GM19351 (cell line): ENCODE measurements at regions not wholly inside any gene's neighbourhood (a gene's known extent, or its start where the extent isn't known, plus 50 kb on each side); places are given as distances from the start of the nearest gene placed in this dataset.
"Not testable (repeated sequence)": the region's sequence is repeated elsewhere in the genome, so short reads cannot be mapped to it uniquely, and the experiment has no call there.

Source experiments
- ATAC-seq: cut with Tn5 transposase; IDR thresholded peaks from one replicate; pipeline ENCODE4 v1.9.1; 2021; ENCODE audit warnings: mild to moderate bottlenecking, moderate library complexity; ENCODE audit not compliant: unreplicated experiment

DNA sequence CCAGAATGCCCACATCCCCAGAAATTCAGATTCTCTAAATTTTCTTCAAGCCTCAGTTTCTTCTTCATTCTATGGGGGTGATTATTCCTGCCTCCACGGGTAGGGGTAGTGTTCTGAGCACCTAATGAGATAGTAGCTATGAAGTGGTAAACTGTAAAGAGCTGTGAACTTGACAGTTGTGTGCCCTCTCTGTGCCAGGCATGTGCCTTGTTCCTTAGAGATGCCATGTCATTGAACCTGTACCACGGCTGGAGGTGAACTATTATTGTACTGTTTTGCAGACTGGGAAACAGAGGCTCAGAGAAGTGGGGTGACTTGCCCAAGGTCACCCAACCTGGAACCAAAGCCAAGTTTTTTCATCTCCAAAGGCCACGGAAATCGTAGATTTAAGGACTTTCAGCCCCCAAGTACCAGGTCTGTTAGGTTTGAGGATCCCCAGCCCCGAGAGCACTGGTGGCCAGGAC is 67.7 kb upstream of the SIRPA start:
- ATAC-seq: no peak

DNA sequence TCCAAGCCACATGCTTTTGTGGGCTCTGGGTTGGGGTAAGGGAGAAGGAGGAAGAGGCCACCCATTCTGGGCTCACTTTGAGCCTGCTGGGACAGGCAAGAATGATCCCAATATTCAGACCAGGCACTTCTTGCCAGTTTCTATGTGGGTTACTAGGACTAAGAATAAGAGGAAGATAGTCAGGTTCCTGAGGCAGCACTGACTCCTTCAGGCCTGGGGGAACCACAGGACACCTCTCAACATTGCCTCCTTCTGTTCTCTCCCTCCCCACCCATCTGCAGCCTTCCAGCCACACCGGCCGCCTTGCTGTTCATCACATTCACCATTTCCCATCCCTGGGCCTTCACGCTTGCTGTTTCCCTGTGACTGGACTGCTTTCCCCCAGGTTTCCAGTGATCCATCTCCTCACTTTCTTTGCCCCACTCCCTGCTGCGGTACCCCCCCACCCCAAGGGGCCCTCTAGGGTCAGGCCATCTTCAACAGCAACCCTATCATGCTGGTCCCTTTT is 69.2 kb upstream of the SIRPA start:
- no peak for ATAC-seq

DNA sequence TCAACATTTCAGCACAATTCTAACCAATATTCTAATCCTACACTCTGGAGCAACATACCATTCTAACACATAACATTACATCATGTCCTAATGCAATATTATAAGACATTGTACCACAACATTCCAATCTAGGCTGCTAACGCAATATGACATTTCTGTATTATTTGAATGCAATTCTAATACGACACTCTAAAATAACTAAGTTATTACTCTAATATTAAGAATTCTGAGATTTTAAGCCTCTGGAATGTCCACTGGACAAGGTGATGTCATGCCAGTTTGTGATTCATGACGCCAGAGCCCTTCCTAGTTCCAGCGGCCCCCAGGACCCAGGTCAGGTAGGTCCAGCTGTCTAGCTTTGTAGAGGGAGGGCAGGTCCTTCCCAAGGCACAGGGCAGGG is 69.7 kb upstream of the SIRPA start:
- ATAC-seq: no peak

DNA sequence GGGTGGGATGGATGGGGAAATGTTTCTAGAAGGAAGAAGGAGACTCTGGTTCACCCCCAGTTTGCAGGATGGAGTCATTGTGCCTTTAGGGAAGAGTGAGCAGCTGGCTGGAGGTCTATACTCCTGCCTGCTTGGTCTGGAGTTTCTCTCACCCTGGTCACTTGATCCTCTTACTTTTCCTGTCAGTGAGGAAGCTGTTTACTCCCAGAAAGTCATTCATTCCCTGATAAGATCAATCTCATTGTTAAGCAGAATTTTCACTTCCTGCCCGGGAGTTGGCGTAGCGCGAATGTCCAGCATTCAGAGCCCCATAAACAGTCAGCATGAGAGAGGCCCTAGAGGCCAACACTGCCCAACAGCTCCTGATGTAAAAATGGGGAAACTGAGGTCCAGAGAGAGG is 70.4 kb upstream of the SIRPA start:
- no peak for ATAC-seq

DNA sequence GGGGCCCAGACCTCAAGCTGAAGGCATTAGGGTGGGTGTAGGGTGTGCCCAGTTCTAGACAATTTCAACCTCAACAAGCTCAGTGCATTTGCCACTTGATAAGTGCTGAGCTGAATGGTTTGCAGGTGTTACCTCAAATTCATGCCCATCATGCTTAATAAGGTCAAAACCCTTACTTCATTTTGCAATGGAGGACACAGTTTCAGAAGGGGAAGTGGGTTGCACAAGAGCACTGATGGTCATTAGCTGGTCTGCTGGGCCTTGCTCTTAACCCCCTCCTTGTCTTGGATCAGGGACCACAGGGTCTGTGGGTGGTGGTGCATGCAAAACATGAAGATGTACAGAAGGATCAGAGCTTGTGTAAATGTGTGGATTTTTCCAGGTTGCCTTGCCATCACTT is 71.0 kb upstream of the SIRPA start:
- no peak for ATAC-seq

DNA sequence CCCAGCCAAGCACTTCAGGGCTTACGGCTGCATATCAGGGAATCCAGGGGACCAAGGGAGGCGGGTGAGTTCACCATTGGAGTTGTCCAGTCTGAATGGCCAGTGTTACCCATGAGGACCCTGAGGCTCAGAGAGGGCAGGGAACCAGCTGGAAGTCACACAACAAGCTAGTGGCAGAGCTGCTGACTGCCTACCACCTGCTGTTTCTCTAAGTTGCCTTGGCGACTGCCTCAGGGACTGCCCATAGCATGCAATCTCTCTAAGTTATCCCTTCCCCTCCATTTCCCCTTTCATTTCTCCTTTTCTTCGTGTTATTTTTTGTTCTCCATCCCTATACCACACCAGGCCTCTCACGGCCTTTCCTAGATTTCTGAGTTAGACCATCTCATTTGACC is 71.8 kb upstream of the SIRPA start:
- ATAC-seq: no peak

DNA sequence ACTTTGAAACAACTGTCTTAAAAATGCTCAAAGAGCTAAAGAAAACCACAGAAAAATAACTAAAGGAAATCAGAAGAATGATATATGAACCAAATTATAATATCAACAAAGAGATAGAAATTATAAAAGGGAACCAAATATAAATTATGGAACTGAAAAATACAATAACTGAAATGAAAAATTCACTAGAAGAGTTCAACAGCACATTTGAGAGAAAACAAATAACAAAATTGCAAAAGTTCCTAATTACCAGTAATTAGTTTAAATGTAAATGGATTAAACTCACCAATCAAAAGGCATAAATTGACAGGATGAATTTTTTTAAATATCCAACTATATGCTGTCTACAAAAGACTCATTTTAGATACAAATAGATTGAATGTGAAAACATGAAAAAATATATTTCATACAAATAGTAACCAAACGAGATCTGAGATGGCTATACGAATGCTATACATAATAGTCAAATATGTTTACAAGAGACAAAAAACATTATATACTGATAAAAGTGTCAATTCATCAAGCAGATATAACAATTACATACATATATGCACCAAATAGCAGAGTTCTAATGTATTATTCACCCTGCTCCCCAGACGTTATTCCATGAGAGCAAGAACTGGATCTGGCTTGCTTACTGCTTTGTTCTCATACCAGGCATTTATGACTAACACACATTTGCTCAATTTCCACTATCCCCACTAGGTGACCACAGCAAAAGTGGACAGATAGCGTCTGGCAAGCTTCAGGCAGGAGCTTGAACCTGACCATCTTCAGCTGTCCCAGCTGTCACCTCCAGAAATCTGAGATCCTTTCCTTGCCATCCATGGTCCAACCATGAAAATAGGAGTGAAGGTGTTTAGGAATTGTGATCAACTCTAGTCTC is 72.4 kb upstream of the SIRPA start:
- no peak for ATAC-seq

DNA sequence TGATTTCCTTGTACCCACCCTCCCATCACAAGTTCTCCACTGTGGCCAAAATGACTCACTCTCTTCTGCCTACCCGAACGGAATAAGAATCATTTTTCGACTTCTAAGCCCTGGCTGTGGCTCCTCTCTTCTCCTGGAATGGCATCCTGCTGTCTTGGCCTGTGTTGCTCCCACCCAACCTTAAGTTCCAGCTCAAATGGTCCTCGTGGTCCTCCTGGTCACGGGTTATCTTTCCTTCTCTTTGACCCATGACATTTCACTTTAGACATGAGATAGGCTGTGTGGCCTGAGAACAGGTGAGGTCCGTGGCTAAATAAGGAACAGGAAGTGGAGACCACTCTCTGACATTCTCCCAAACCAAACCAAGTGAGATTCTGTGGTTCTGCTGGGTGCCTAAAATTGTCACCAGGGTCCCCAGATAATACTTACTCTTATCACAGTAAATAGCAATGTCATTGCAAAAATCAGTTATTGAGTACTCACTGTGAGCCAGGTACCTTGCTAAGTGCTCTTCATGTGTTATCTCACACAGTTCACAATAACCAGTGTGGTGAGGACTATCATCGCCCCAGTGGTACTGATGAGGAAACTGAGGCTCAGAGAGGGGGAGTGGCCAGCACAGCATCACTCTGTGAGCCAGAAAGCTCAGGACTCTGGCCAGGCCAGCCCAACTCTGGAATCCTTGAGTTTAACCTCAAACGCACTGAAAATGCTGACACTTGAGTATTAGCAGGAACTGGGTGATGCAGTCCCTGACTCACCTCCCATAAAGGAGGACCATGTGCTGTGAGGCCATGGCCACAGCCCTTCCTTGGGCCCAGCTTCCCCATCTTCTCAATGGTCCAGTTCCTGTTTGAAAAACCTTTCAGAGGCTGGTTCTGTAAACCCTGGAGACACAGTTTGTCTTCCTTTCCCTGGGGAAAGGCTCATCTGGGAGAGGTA is 74.8 kb upstream of the SIRPA start:
- no peak for ATAC-seq

DNA sequence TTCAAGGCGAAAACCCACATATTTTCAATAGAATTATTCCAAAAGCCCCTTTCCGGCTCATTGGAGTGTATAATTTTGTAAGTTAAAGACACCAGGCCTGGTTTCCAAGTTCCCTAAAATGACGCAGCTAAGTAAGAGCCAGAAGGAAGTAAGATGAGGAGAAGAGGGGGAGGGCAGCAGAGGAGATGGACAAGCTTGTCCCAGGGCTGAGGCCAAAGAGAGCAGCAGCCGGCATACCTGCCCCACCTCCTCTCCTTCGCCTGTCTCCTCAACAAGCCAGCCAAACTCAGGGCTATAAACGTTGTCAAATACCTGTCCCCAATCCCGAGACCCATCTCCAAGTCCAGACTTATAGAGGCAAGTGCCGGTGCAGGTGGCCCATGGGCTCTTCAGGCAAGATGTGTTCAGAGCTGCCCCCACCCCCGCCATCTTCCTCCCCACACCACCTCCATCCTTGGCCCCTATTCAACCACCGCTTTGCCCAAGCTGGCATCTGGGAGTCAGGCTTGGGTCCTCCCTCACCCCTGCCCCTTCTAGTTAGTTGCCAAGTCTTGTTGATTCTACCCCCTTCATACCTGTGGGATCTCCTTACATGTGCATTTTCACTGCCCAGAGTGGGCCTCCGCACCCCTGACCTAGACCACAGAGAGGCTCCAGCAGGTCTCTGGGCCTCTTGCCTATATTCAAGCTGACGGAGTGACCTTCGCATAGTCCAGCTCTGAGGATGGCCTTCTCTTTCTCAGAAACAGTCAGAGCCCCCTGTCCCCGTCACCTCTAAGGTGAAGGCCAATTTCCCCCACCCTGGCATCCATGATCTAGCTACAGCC is 75.7 kb upstream of the SIRPA start:
- no peak for ATAC-seq

DNA sequence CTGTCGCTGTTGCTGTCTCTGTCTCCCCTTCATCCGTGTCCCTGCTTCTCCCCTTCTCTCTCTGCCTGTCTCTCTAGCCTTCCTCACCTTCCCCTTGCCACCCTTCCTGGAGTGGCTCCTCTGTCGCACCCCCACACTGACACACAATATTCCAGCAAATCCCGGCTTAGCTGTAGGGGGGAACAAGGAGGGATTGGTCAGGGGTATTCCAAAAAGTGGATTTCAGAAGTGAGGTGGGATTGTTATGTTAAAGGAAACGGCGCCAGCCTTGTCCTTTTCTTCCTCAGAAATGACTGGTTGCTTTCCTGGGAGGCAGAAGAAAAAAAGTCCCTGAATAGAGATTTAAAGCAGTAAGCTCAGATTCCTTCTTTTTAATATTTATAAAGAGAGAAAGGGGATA is 76.3 kb upstream of the SIRPA start:
- ATAC-seq: no peak

DNA sequence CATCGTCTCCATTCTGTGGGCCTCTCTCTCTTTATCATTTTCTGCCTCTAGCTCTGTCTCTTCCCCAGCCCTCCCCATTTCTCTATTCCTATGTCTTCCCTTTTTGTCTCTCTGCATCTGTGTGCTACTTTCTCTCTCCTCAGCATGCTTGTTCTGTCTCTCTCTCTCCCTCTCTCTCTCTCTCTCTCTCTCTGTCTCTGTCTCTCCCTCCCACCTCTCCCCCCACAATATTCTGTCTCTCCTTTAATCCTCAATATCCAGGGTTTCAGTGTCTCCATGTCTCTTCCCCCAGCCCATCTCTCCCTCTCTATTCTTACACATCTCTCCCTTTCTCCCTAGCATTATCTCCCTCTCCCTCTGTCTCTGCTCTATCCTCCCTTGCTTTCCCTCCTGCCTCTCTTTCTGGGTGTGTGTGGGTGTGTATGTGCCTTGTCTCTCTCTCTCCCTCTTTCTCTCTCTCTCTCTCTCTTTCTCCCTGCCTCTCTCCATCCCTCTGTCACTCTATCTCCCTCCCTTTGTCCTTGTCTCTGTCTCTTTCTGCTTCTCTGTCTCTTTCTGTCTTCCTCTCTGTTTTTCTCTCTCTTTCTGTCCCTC is 76.9 kb upstream of the SIRPA start:
- ATAC-seq: no peak

DNA sequence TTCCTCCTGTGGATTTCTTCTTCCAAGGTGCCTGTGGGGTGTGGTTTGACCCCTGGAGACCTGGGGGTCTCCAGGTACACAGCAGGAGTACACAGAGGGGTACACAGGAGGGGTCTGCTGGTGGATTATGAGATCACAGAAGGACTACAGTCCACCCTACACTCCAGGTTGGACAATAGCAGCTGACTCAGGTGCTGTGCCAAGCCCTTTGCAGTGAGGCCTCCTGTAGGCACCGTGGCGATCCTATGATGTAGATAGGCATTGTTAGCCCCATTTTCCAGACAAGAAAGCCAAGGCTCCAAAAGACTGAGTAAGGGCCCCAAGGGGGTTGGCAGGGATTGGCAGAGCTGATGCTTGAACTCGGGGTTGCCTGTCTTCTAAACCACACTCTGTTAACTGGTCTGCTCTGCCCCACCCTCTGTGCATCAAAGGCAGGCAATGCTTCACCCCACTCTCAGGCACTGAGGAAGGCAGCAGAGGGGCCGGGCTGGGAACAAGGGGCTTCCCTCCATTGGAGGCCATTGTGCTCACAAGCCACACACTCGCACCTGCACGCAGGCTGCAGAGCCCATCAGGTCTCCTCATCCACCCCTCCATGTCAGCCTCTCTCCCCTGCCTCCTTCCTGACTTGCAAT is 77.5 kb upstream of the SIRPA start:
- ATAC-seq: no peak

DNA sequence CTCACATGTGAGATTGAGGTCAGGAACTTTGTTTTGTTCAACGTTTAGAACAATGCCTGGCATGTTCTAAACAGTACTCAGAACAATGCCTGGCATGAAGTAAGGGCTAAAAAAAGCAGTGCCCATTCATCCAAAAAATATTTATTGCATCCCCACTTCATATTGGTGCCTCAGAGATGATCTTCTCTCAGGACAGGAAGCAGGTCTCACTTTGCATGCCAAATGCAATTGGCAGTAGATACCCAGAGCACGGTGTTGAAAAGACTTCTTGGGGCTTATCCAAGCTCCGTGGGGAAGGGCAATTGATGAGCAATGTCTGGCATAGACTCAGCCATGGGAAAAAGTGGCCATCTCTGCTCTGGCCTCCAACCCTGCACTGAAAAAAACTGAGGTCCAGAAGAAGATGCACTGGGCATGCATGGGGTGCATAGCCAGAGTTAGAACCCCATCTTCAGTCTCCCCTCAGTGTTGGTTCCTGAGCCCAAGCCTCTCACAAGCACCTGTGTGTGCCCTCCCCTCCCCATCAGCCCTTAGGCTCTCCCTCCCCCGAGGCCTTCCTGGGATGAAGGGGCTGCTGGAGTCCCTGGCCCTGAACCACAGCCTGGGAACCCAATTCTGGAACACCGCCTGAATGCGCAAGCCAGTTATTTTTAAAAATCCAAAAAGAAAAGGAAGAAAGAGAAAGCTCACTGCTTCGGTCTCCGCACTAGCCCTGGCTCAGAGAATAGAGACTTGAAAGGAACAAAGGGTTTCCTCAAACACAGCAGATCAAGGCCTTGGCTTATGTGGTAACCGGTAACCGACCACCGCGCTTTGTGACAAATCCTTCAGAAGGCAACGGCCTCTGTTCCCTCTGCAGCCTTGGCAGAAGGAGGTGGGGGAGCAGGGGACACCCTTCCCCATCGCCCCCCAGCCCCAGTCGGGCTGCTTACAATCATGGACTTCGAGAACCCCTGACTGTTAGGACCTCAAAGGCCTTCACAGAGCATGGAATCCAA is 78.5 kb upstream of the SIRPA start:
- no peak for ATAC-seq

DNA sequence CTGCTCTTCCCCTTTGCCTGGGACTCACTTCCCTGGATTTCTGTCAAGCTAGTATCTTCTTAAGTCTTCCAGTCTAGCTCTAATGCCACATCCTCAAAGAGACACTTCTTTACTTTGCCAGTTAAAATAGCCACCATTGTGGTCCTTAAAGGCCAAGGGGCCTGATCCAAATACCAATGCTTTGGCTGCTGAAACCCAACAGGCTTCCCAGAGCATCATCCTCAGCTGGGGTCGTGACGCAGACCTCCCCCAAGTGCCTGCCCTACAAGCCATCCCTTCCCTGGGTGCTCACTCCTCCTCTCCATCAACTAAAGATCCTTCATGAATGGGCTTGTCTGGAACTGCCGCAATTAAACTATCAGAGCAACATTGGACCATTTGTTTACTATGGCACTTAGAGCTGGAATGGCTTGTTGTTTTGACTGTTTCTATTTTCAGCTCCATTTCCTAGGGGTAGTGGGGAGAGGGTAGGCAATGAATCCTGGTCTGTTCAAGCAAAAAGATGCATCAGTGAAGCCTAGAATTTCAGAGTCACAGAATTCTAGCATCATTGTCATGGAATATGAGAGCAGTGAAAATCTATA is 79.6 kb upstream of the SIRPA start:
- no peak for ATAC-seq

DNA sequence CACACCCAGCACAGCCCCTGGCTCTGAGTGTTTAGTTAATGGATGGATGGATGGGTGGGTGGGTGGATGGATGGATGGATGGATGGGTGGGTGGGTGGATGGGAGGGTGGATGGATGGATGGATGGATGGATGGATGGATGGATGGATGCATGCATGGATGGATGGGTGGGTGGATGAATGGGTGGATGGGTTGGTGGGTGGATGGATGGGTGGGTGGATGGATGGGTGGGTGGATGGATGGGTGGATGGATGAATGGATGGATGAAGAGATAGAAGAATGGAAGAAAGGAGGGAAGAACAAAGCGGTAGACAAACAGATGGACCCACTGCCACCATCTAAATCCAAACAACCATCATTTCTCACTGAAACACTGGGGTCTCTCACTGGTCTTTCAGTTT is 80.3 kb upstream of the SIRPA start:
- not testable (repeated sequence) for ATAC-seq

DNA sequence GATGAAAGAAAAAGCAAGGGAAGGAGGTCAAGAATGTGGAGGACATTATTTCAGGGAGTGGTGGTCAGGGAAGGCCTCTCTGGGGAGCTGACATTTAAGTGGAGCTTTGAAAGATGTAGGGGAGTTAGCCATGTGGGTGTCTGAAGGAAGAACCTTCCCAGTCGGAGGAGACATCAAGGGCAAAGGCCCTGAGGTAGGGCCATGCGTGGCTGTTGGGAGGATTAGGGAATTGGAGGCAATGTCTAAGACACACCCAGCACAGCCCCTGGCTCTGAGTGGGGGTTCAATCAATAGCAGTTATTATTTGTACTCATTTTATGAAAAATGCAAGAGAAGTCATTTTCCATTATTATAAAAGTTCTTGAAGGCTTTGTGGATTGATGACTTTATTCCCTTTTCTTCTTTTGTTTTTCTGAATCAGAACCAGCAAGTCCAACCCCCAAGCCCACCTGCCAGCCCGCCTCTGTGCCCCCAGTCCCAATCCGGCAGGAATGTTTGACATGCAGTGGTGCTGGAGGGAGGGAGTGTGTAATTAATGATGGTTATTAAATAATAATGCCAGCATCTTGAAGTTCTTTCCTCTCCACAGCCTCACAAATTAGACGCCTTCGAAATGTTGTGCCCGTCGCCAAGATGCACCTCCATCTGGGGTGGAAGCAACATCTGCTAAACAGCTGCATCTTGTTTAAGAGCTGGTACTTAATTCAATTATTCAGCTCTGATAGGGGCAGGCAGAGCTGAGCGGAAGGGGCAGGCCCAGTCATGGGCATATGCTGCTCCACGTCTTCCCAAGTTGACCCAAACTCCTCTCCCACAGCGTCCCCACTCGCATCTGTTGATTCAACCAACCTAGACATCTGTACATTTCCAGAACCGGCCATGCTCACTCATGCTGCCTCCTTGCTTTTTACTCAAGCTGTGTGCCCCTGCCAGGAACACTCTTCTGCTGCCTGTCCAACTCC is 81.3 kb upstream of the SIRPA start:
- ATAC-seq: no peak

DNA sequence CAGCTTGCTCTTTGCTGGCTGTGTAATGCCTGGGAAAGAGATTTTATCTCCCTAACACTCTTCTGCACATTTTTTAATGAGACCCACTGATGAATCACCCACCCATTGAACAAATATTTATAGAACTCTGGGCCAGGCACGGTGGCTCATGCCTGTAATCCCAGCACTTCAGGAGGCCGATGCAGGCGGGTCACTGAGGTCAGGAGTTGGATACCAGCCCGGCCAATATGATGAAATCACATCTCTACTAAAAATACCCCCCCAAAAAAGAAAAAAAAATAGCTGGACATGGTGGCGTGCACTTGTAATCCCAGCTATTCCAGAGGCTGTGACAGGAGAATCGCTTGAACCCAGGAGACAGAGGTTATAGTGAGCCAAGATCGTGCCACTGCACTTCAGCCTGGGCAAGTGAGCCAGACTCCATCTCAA is 82.1 kb upstream of the SIRPA start:
- ATAC-seq: no peak
